ENCODE measurements at regions not wholly inside any gene's neighbourhood (a gene's known extent, or its start where the extent isn't known, plus 50 kb on each side); places are given as distances from the start of the nearest gene placed in this dataset.

- TF ChIP-seq, protein P1, sequence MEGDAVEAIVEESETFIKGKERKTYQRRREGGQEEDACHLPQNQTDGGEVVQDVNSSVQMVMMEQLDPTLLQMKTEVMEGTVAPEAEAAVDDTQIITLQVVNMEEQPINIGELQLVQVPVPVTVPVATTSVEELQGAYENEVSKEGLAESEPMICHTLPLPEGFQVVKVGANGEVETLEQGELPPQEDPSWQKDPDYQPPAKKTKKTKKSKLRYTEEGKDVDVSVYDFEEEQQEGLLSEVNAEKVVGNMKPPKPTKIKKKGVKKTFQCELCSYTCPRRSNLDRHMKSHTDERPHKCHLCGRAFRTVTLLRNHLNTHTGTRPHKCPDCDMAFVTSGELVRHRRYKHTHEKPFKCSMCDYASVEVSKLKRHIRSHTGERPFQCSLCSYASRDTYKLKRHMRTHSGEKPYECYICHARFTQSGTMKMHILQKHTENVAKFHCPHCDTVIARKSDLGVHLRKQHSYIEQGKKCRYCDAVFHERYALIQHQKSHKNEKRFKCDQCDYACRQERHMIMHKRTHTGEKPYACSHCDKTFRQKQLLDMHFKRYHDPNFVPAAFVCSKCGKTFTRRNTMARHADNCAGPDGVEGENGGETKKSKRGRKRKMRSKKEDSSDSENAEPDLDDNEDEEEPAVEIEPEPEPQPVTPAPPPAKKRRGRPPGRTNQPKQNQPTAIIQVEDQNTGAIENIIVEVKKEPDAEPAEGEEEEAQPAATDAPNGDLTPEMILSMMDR (conservative IDR thresholded peaks at IDR 0.05 in 1 of 2, IDR thresholded peaks at IDR 0.05 in 1 of 2; ENCODE audit: low read depth in 1 of 2, low read length in 2 of 2), result no peak
- no peak for TF ChIP-seq EZH2 (IDR thresholded peaks at IDR 0.05; ENCODE audit: low read length, missing control alignments)
Measured at GRCh38 chr12:105759149-105759548, 379.6 kb downstream of the NUAK1 start.

All from fibroblast of lung (primary cell).